Karpas-422 (cell line): ENCODE measurements at regions not wholly inside any gene's neighbourhood (a gene's known extent, or its start where the extent isn't known, plus 50 kb on each side); places are given as distances from the start of the nearest gene placed in this dataset.

ENCODE experiments used
- DNase-seq: peaks from one replicate; pipeline ENCODE4 v3.0.0-alpha.2; 2015
- H2AFZ ChIP-seq: fragments of 200-600 bp; sonication (generic); 2 replicates; pipeline ENCODE4 v1.6.1; 2014; ENCODE audit warnings: antibody characterized with exemption, low read length, mixed read lengths
- H3K27ac ChIP-seq: fragments of 200-600 bp; sonication (generic); 2 replicates; pipeline ENCODE4 v1.5.1; 2014; ENCODE audit warnings: mild to moderate bottlenecking, low read length, moderate library complexity
- H3K27me3 ChIP-seq: fragments of 200-600 bp; sonication (generic); 2 replicates; pipeline ENCODE4 v1.6.1; 2014; ENCODE audit warnings: low read length, mixed read lengths
- H3K36me3 ChIP-seq: fragments of 200-600 bp; sonication (generic); 2 replicates; pipeline ENCODE4 v1.6.1; 2014; ENCODE audit warnings: low read length, mixed read lengths; ENCODE audit not compliant: insufficient read depth
- H3K4me1 ChIP-seq: fragments of 200-600 bp; sonication (generic); 2 replicates; pipeline ENCODE4 v1.6.1; 2014; ENCODE audit warnings: mild to moderate bottlenecking, low read length, mixed read lengths
- H3K4me2 ChIP-seq: fragments of 200-600 bp; sonication (generic); 2 replicates; pipeline ENCODE4 v1.6.1; 2014; ENCODE audit warnings: low read length, low read depth, mild to moderate bottlenecking; ENCODE audit not compliant: poor library complexity, severe bottlenecking
- H3K4me3 ChIP-seq: fragments of 200-600 bp; sonication (generic); 2 replicates; pipeline ENCODE4 v1.5.1; 2014; ENCODE audit warnings: mild to moderate bottlenecking, antibody characterized with exemption, low read length, mixed read lengths
- H3K79me2 ChIP-seq: fragments of 200-600 bp; sonication (generic); 2 replicates; pipeline ENCODE4 v1.6.1; 2014; ENCODE audit warnings: mild to moderate bottlenecking, low read length, mixed read lengths
- H3K9ac ChIP-seq: fragments of 200-600 bp; sonication (generic); 2 replicates; pipeline ENCODE4 v1.6.0; 2014; ENCODE audit warnings: low read length
- H3K9me2 ChIP-seq: fragments of 200-600 bp; sonication (generic), shearing (Covaris generic); replicated peaks from 2 replicates; pipeline ENCODE4 v1.6.0; 2014; ENCODE audit warnings: mild to moderate bottlenecking, low read length, moderate library complexity; ENCODE audit not compliant: insufficient read depth
- H3K9me3 ChIP-seq: fragments of 300-700, 200-600 bp; sonication (generic); 2 replicates; pipeline ENCODE4 v1.6.1; 2014; ENCODE audit warnings: low read length, mixed read lengths
- H4K20me1 ChIP-seq: fragments of 200-600 bp; sonication (generic); 2 replicates; pipeline ENCODE4 v1.6.1; 2014; ENCODE audit warnings: mild to moderate bottlenecking, antibody characterized with exemption, low read length, low read depth; ENCODE audit not compliant: insufficient read depth

- Histone ChIP-seq H3K4me1 (no peaks in the 10 kb centered on the region), H3K9me2 (no peaks in the 10 kb centered on the region), H3K4me3 (no peak overlapping the region), H3K36me3 (no peaks in the 10 kb centered on the region), H3K79me2 (no peaks in the 10 kb centered on the region), H3K4me2 (no peak overlapping the region), H3K9me3 (no peaks in the 10 kb centered on the region), H3K27me3 (no peaks in the 10 kb centered on the region), H4K20me1 (no peaks in the 10 kb centered on the region), H3K27ac (no peak overlapping the region), H3K9ac (no peak overlapping the region), H2AFZ (no peak overlapping the region)
- DNase-seq, result no peak
These were observed 112.5 kb upstream of the SLC44A3 start for GRCh38 chr1:94707321-94708298.

- DNase-seq, result no peak
- no peaks in the 10 kb centered on the region for H3K36me3 ChIP-seq
- no peak overlapping the region for H2AFZ ChIP-seq
- H3K4me2 ChIP-seq, result no peak overlapping the region
- no peaks in the 10 kb centered on the region for H3K4me1 ChIP-seq
- H3K79me2 ChIP-seq, result no peaks in the 10 kb centered on the region
- H3K27ac ChIP-seq, result no peak overlapping the region
- H3K9me2 ChIP-seq, result no peaks in the 10 kb centered on the region
- no peak overlapping the region for H3K4me3 ChIP-seq
- H4K20me1 ChIP-seq, result no peaks in the 10 kb centered on the region
- no peaks in the 10 kb centered on the region for H3K27me3 ChIP-seq
- H3K9ac ChIP-seq, result no peak overlapping the region
- no peaks in the 10 kb centered on the region for H3K9me3 ChIP-seq
These were observed 117.7 kb upstream of the SLC44A3 start for GRCh38 chr1:94702442-94702815.

- no peaks in the 10 kb centered on the region for H3K9me3 ChIP-seq
- no peaks in the 10 kb centered on the region for H3K4me1 ChIP-seq
- no peak overlapping the region for H3K9ac ChIP-seq
- H3K4me2 ChIP-seq, result no peak overlapping the region
- no peaks in the 10 kb centered on the region for H4K20me1 ChIP-seq
- H3K36me3 ChIP-seq, result no peaks in the 10 kb centered on the region
- no peaks in the 10 kb centered on the region for H3K9me2 ChIP-seq
- DNase-seq, result no peak
- no peak overlapping the region for H2AFZ ChIP-seq
- no peak overlapping the region for H3K4me3 ChIP-seq
- no peaks in the 10 kb centered on the region for H3K27me3 ChIP-seq
- H3K79me2 ChIP-seq, result no peaks in the 10 kb centered on the region
- H3K27ac ChIP-seq, result no peak overlapping the region
These were observed 118.2 kb upstream of the SLC44A3 start for GRCh38 chr1:94701796-94702441.

- no peak for DNase-seq
- Histone ChIP-seq H4K20me1 (no peaks in the 10 kb centered on the region), H3K27ac (no peak overlapping the region), H3K79me2 (no peaks in the 10 kb centered on the region), H2AFZ (no peak overlapping the region), H3K4me2 (no peak overlapping the region), H3K9me2 (no peaks in the 10 kb centered on the region), H3K27me3 (no peaks in the 10 kb centered on the region), H3K4me1 (no peaks in the 10 kb centered on the region), H3K9me3 (no peaks in the 10 kb centered on the region), H3K36me3 (no peaks in the 10 kb centered on the region), H3K9ac (no peak overlapping the region), H3K4me3 (no peak overlapping the region)
These were observed 121.2 kb upstream of the SLC44A3 start for GRCh38 chr1:94698759-94699502.

DNA sequence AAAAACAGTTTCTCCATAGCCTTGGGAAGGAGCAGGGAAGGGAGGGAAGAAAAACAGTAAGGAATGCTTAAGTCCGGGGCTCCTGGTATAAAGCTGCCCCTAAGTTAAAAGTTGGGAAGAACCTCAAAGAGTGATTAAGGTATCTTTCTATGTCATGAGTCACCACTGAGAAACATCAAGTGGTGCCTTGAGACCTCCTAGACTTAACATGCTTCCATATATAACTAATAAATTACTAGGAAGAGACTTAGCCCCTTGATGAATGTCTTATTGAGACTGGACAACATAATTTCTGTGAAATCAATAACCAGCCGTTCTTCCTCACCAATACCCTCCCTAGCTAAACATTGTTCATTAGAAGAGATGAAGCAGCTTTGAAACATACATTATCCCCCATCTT, 121.8 kb upstream of the SLC44A3 start:
- DNase-seq, result no peak
- no peaks in the 10 kb centered on the region for H3K9me2 ChIP-seq
- no peak overlapping the region for H3K27ac ChIP-seq
- H3K4me3 ChIP-seq, result no peak overlapping the region
- no peak overlapping the region for H2AFZ ChIP-seq
- no peaks in the 10 kb centered on the region for H4K20me1 ChIP-seq
- no peaks in the 10 kb centered on the region for H3K9me3 ChIP-seq
- no peaks in the 10 kb centered on the region for H3K79me2 ChIP-seq
- H3K27me3 ChIP-seq, result no peaks in the 10 kb centered on the region
- no peak overlapping the region for H3K9ac ChIP-seq
- no peaks in the 10 kb centered on the region for H3K4me1 ChIP-seq
- H3K36me3 ChIP-seq, result no peaks in the 10 kb centered on the region
- no peak overlapping the region for H3K4me2 ChIP-seq

DNA sequence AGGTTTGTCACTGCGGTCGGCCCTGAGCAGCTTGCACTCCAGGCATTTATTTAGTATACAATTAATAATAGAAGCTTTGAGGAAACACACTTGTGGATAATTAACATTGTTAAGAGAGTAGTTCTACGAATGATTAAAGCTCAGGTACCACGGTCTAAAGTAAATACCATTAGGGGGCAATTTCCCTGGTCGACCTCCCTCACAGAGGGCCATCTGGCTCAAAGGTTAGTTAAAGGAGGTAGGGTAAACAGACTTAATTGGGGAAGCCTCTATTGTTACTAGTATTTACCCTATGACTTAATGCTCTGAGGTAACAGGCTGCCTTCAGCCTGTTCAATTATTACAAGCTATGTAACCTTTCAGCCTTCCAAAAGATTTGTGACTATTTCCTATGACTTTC, 122.3 kb upstream of the SLC44A3 start:
- no peak overlapping the region for H3K9ac ChIP-seq
- no peak overlapping the region for H3K27ac ChIP-seq
- no peaks in the 10 kb centered on the region for H3K36me3 ChIP-seq
- H3K27me3 ChIP-seq, result no peaks in the 10 kb centered on the region
- H3K4me1 ChIP-seq, result no peaks in the 10 kb centered on the region
- no peaks in the 10 kb centered on the region for H3K79me2 ChIP-seq
- H4K20me1 ChIP-seq, result no peaks in the 10 kb centered on the region
- no peaks in the 10 kb centered on the region for H3K9me3 ChIP-seq
- H3K4me2 ChIP-seq, result no peak overlapping the region
- H2AFZ ChIP-seq, result no peak overlapping the region
- H3K9me2 ChIP-seq, result no peaks in the 10 kb centered on the region
- H3K4me3 ChIP-seq, result no peak overlapping the region
- DNase-seq, result no peak

DNA sequence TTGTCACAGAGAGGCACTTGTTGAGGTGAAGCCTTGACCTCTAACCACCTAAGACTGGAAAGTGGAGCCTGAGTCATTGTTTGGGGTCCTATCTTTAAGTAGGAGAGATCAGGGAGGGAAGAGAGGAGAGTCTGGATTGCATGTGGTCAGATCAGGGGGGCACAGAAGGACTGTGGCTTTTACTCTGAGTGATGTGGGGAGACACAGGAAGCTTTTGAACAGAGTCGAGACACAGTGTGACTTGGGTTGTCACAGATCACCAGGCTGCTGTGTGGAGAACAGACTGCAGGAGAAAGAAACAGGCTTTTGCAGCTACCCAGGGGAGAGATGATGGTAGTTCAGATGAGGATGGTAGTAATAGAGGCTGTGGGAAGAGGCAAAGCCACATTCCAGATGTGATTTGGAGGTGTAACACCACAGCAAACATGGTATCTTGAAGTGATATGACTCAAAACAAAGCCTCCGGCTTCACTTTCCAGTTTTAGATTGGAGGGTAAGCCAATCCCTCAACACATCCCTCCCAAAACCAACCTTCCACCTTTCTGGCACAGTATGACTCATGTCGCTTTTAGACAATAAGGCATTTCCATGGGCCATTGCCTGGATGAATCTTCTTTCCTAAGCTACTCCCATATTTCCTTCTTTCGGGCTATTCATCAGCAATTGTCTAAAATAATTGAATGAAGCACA, 125.8 kb upstream of the SLC44A3 start:
- no peaks in the 10 kb centered on the region for H3K36me3 ChIP-seq
- no peaks in the 10 kb centered on the region for H3K27me3 ChIP-seq
- H4K20me1 ChIP-seq, result no peaks in the 10 kb centered on the region
- no peak overlapping the region for H3K4me3 ChIP-seq
- H2AFZ ChIP-seq, result no peak overlapping the region
- no peaks in the 10 kb centered on the region for H3K79me2 ChIP-seq
- H3K4me1 ChIP-seq, result no peaks in the 10 kb centered on the region
- no peaks in the 10 kb centered on the region for H3K9me3 ChIP-seq
- no peaks in the 10 kb centered on the region for H3K9me2 ChIP-seq
- H3K4me2 ChIP-seq, result no peak overlapping the region
- no peak for DNase-seq
- H3K9ac ChIP-seq, result no peak overlapping the region
- H3K27ac ChIP-seq, result no peak overlapping the region

DNA sequence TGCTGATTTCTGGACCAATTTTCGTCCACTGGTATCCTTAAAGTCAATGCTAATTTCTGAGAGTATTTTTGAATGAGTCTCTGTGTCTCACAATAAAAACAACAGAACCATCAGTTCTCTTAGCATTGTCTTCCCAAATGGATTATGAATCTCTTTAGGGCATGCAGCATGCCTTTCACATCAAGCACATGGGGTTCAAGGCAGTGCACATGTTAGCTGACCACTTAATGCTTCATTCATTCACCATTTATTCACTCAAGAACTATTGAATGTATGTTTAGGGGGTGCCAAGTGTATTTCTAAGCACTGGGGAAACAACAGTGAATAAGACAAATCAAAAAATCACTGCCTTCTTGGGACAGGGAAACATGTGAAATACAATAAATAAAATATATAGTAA, 126.7 kb upstream of the SLC44A3 start:
- H3K4me1 ChIP-seq, result no peaks in the 10 kb centered on the region
- H3K36me3 ChIP-seq, result no peaks in the 10 kb centered on the region
- no peaks in the 10 kb centered on the region for H4K20me1 ChIP-seq

More for the DNA sequence above, 126.7 kb upstream of the SLC44A3 start:
- H3K4me3 ChIP-seq, result no peak overlapping the region
- H3K27ac ChIP-seq, result no peak overlapping the region
- no peak overlapping the region for H2AFZ ChIP-seq
- H3K4me2 ChIP-seq, result no peak overlapping the region
- no peaks in the 10 kb centered on the region for H3K9me2 ChIP-seq
- no peaks in the 10 kb centered on the region for H3K79me2 ChIP-seq
- DNase-seq, result no peak
- no peaks in the 10 kb centered on the region for H3K9me3 ChIP-seq
- no peaks in the 10 kb centered on the region for H3K27me3 ChIP-seq
- H3K9ac ChIP-seq, result no peak overlapping the region
